Esophagus (tissue), 2 donors: ENCODE measurements at regions not wholly inside any gene's neighbourhood (a gene's known extent, or its start where the extent isn't known, plus 50 kb on each side); places are given as distances from the start of the nearest gene placed in this dataset.

Experiments
- H3K27ac ChIP-seq, 2 donors: one replicate each; pipeline ENCODE4 v1.5.1; 2013; ENCODE audit warnings: low read depth in 2 of 2, mild to moderate bottlenecking in 2 of 2, inconsistent platforms in 1 of 2, low read length in 1 of 2, moderate library complexity in 1 of 2
- H3K27me3 ChIP-seq, 2 donors: one replicate each; pipeline ENCODE4 v1.6.1; 2013; ENCODE audit warnings: low read length in 2 of 2, control low read depth in 1 of 2, mild to moderate bottlenecking in 1 of 2; ENCODE audit not compliant: insufficient read depth in 2 of 2, control insufficient read depth in 1 of 2
- H3K36me3 ChIP-seq, 2 donors: one replicate each; pipeline ENCODE4 v1.6.1; 2013; ENCODE audit warnings: low read length in 1 of 2; ENCODE audit not compliant: control insufficient read depth in 2 of 2, insufficient read depth in 2 of 2
- H3K4me1 ChIP-seq, 2 donors: one replicate each; pipeline ENCODE4 v1.6.1; 2013; ENCODE audit warnings: low read length in 1 of 2; ENCODE audit not compliant: control insufficient read depth in 2 of 2, insufficient read depth in 2 of 2
- H3K4me3 ChIP-seq, 2 donors: one replicate each; pipeline ENCODE4 v1.5.1; 2013; ENCODE audit warnings: low read length in 2 of 2, mild to moderate bottlenecking in 2 of 2, low read depth in 1 of 2, moderate library complexity in 1 of 2
- H3K9me3 ChIP-seq, 2 donors: one replicate each; pipeline ENCODE4 v1.6.1; 2013; ENCODE audit warnings: mild to moderate bottlenecking in 2 of 2, low read depth in 1 of 2, low read length in 1 of 2, moderate library complexity in 1 of 2; ENCODE audit not compliant: control insufficient read depth in 2 of 2, insufficient read depth in 1 of 2
- WGBS, 2 donors: extraction: QIAGEN DNeasy Blood & Tissue Kit; methylation state at CpG; one replicate each; pipeline ENCODE4 v1.1.7; 2013; 5-methylcytosine and 5-hydroxymethylcytosine counted together
- donor health status: healthy with polysubstance abuse.
- donor health status: Bipolar disorder and iron deficiency.

DNA sequence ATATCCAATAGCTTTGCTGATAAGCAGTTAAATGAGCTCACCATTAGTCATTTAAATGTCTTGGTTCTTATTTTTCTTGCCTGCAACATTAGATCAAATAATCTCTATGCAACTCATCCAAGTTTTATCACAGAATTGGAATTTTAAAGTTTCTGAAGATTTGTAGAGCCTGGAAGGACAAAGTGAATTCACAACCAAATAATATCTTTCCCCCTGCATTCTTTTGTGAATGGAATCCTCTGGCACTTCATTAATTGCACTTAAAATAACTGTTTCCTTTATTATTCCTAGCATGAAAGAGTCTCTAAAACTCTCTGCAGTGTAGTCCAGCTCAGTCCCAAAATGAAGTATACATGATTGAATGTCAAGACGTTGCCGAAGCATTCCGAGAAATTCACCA is 345.6 kb upstream of the TGFBR2 start:
- Histone ChIP-seq H3K4me1 (no peaks in the 10 kb centered on the region), H3K36me3 (no peaks in the 10 kb centered on the region), H3K27ac (no peak overlapping the region), H3K27me3 (no peaks in the 10 kb centered on the region), H3K9me3 (no peaks in the 10 kb centered on the region), H3K4me3 (no peak overlapping the region)
- WGBS, 2 donors = 50 to 68% methylated on average over 3 of the region's 3 CpGs

DNA sequence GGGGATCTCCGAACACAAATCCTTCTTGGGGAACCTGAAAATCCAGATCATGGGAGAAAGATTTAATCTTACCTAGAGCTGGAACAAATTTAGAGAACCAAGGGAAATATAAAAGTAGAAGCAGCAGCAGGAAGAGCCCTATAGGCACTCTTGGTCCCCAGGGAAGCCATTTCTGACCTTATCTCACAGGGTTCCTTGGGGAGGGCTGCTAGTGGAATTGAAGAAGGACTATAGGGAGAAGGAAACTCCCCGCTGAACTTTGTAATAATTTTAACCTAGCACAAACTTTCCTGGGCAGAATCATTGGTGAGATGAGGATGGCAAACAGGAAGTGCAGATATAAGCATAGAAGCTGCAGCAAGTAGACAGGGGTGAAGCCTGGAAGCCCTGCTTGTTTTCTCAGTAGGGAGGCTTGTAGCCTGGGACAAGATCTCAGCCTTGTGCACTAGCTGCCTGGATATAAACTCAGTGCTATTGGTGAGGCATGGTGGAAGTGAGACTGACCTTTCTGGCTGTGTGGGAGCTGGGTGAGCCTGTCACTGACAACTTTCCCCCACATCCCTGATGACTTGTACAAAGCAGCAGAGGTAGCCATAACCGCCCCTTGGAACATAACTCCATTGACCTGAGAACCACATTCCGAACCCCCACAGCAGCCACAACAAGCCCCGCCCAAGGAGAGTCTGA is 343.0 kb upstream of the TGFBR2 start:
- H3K9me3 ChIP-seq = no peaks in the 10 kb centered on the region
- no peaks in the 10 kb centered on the region for H3K36me3 ChIP-seq
- no peaks in the 10 kb centered on the region for H3K27me3 ChIP-seq
- no peak overlapping the region for H3K27ac ChIP-seq
- no peaks in the 10 kb centered on the region for H3K4me1 ChIP-seq
- no peak overlapping the region for H3K4me3 ChIP-seq
- 81 to 84% methylated on average over 5 of the region's 5 CpGs for WGBS, 2 donors

DNA sequence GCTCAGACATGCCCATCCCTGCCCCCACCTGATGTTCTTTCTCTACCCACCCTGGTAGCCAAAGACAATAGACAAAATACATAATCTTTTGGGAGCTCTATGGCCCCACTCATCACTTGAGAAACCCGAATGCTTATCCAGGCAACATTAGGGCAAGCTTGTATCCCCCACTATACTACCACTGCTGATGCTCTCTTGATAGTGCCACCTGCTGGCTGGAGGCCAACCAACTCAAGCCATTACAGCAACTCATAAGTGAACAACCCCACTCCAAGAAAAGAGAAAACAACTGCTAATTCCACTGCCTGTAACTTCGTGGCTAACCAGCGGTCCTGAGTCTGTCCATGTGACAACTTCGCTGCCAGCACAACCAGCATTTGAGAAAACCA is 342.5 kb upstream of the TGFBR2 start:
- 86 to 92% methylated on average over 4 of the region's 4 CpGs for WGBS, 2 donors
- no peak overlapping the region for H3K27ac ChIP-seq

DNA sequence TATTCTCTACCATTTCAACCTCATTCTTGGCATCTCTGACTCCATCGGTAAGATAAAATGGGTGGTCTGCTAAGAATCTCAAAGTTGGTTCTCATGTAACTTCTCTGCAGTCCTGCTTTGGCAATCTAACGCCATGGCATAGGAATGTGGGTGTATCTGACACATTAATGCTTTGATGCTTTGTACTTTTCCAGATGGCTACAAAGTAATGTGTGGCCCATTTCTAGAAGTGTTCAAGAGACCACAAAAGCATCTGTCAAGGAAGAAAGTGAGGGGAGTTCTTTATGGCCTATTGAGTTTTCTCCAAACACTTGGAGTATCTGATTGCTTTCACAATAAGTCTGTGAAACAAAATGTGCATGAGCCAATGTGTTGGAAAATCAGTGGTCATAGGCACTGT is 339.9 kb upstream of the TGFBR2 start:
- 91 to 96% methylated on average over 2 of the region's 2 CpGs for WGBS, 2 donors
- no peaks in the 10 kb centered on the region for H3K27me3 ChIP-seq
- no peak overlapping the region for H3K4me3 ChIP-seq
- H3K36me3 ChIP-seq = no peaks in the 10 kb centered on the region
- H3K9me3 ChIP-seq = no peaks in the 10 kb centered on the region
- no peak overlapping the region for H3K27ac ChIP-seq
- H3K4me1 ChIP-seq = no peaks in the 10 kb centered on the region

More for the DNA sequence above, 342.5 kb upstream of the TGFBR2 start:
- Histone ChIP-seq H3K9me3 (no peaks in the 10 kb centered on the region), H3K36me3 (no peaks in the 10 kb centered on the region), H3K4me3 (no peak overlapping the region), H3K4me1 (no peaks in the 10 kb centered on the region), H3K27me3 (no peaks in the 10 kb centered on the region)

DNA sequence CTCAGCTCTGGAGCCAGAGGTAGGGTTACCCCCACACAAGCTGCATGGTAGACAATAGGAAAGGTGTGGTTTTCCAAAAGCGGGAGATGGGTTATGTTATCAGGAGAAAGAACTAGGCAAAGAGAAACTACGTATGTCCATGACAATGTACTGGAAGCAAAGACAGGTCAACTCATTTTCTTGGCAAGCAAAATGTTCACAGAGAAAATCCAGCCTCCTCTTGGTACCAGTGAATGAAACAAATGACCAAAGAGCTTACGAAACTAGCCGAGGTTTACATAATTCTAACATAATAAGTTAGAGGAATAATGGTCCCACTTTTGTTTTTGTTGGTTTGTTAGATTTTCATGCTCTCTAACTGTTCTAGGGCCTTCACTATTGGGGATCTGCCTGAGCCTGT is 338.1 kb upstream of the TGFBR2 start:
- 54 to 55% methylated on average over 4 of the region's 4 CpGs for WGBS, 2 donors
- Histone ChIP-seq H3K27ac (no peak overlapping the region), H3K36me3 (no peaks in the 10 kb centered on the region), H3K4me1 (no peaks in the 10 kb centered on the region), H3K9me3 (no peaks in the 10 kb centered on the region), H3K27me3 (no peaks in the 10 kb centered on the region), H3K4me3 (no peak overlapping the region)

DNA sequence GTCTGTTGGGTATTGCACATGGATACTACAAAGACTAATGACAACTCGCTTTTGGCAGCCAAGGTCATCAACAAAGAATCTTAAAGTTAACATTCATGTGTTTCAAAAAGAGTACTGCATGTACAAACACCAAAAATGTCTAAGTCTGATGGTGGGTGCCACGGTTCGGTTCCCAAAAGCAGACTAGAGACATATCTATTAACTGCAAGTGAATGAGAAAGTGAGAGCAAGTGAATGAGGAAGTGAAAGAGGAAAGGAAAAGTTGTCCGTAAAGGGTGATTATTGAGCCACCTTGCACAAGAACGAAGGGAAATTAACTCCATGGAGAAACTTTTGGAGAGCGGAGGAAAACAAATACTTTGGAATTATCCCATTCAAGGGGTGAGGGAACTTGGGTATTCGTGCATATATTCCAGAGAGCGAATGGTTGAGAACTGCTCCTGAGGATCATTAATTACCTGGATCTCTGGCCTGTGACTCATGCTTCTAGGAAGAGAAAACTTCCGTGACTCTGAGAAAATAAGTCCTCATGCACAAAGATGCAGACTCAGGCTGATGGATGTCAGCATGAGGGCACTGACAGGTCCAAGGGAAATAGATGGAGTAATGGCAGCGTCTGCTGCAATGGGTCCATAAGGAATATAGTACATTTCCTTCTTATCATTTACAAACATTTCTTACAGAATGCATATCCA is 336.5 kb upstream of the TGFBR2 start:
- Histone ChIP-seq H3K27ac (no peak overlapping the region), H3K4me1 (no peaks in the 10 kb centered on the region), H3K4me3 (no peak overlapping the region), H3K27me3 (no peaks in the 10 kb centered on the region), H3K36me3 (no peaks in the 10 kb centered on the region), H3K9me3 (no peaks in the 10 kb centered on the region)
- 77 to 82% methylated on average over 10 of the region's 10 CpGs for WGBS, 2 donors

DNA sequence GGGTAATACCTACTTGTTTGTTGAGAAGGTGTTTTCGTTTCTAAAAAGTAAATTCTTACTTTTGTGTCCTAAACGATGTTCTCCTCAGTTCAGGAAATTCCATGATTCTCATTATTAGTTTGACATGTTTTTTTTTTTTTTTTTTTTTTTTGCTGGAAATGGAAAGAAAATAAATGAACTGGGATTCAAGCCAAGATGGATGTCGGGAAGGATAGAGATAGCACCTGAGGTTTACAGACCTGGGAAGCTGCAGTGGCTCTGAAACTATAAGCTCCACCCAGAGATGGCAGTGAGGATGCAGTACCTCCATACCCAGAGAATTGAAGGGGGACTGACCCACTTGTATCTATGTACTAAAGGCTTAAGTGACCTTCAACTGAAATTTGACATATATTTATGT is 334.6 kb upstream of the TGFBR2 start:
- Histone ChIP-seq H3K9me3 (no peaks in the 10 kb centered on the region), H3K4me1 (no peaks in the 10 kb centered on the region), H3K4me3 (no peak overlapping the region), H3K27ac (no peak overlapping the region), H3K36me3 (no peaks in the 10 kb centered on the region), H3K27me3 (no peaks in the 10 kb centered on the region)
- WGBS, 2 donors = 57% methylated on average over 3 of the region's 3 CpGs

DNA sequence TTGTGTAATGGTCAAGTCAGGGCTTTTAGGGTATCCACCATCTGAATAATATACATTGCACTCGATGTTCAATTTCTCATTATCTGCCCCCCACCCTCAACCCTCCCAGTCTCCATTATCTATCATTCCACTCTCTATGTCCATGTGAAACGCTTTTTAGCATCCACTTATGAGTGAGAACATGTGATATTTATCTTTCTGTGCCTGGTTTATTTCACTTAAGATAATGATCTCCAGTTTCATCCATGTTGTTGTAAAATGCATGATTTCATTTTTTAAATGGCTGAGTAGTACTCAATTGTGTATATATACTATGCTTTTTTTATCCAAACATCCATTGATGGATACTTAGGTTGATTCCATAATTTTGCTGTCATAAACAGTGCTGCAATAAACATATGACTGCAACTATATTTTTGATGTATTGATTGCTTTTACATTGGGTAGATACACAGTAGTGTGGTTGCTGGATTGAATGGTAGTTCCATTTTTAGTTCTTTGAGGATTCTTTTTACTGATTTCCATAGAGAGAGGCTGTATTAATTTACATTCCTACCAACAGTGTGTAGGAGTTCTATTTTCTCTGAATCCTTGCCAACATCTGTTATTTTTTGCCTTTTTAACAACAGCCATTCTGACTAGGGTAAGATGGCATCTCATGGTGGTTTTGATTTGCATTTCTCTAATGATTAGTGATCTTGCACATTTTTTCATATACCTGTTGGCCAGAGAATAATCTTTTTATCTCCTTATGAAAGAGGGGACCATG is 332.9 kb upstream of the TGFBR2 start:
- Histone ChIP-seq H3K36me3 (no peaks in the 10 kb centered on the region), H3K27ac (no peak overlapping the region), H3K27me3 (no peaks in the 10 kb centered on the region), H3K4me1 (no peaks in the 10 kb centered on the region), H3K4me3 (no peak overlapping the region), H3K9me3 (peaks cover 0 to 2% of the 10 kb centered on the region in 2 donors)
- WGBS, 2 donors = 67 to 84% methylated on average over 2 of the region's 2 CpGs

DNA sequence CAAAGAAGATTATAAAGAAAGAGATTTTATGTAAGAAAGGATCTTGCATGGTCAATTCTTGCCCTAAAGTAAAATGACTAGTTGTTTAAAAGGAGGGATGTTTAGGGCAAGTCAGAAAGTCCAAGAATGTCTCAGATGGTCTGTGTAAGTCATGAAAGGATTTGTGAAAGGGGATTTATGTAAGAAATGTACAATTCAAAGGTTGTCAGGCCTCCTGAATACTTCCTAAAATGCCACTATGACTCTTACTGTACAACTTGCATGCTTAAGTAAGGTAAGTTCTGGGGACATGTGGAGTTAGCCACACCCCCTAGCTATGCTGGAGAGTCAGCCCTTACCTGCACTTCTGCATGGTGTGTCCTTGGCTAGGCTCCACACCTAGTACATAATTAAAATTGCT is 328.9 kb upstream of the TGFBR2 start:
- Histone ChIP-seq H3K4me3 (no peak overlapping the region), H3K9me3 (peaks cover 0 to 2% of the 10 kb centered on the region in 2 donors), H3K27ac (no peak overlapping the region), H3K4me1 (no peaks in the 10 kb centered on the region), H3K36me3 (no peaks in the 10 kb centered on the region), H3K27me3 (no peaks in the 10 kb centered on the region)
